GM18505 (cell line): ENCODE measurements at regions not wholly inside any gene's neighbourhood (a gene's known extent, or its start where the extent isn't known, plus 50 kb on each side); places are given as distances from the start of the nearest gene placed in this dataset.
"Not testable (repeated sequence)": the region's sequence is repeated elsewhere in the genome, so short reads cannot be mapped to it uniquely, and the experiment has no call there.

Experiments
- ATAC-seq: cut with Tn5 transposase; IDR thresholded peaks from one replicate; pipeline ENCODE4 v1.9.1; 2021; ENCODE audit not compliant: unreplicated experiment
- POLR2A ChIP-seq: IDR thresholded peaks from 4 replicates; pipeline ENCODE4 v1.6.1; 2011; ENCODE audit warnings: borderline replicate concordance; ENCODE audit not compliant: insufficient read depth, insufficient read length; ENCODE audit errors: extremely low read depth

DNA sequence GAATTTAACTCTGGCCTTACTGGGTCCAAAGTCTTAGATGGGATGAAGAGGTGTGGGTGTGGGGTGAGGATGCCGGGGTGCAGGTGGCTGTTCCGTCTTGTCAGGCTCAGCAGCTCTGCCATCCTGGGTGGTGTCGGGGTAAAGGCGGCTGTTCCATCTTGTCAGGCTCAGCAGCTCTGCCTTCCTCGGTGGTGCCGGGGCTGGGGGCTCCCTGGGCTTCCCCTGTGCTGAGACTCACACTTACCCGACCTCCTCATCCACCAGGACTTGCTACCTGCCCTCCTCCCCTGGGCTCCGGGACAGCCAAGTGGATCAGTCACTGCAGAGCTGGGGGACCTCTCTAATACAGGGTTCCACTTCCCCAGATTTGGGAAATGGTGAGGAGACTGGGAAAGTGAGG, 244.3 kb upstream of the SHH start:
- no peak for ATAC-seq
- no peak for TF ChIP-seq POLR2A

GRCh38 chr7:156055206-156055822, 243.1 kb upstream of the SHH start:
- no peak for ATAC-seq
- TF ChIP-seq POLR2A: no peak

DNA sequence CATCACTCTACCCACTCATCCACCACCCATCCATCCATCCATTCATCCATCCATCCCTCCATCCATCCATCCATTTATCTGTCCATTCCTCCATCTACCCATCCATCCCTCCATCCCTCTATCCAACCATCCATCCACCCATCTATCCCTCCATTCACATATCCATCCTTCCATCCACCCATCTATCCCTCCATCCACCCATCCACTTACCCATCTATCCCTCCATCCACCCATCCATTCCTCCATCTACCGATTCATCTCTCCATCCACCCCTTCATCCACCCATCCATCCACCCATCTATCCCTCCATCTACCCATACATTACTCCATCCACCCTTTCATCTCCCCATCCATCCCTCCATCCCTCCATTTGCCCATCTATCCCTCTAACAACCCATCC, 239.6 kb upstream of the SHH start:
- ATAC-seq: no peak
- no peak for TF ChIP-seq POLR2A

GRCh38 chr7:156050636-156051569, 238.6 kb upstream of the SHH start:
- no peak for TF ChIP-seq POLR2A
- no peak for ATAC-seq

GRCh38 chr7:156049366-156049765, 237.1 kb upstream of the SHH start:
- no peak for TF ChIP-seq POLR2A
- no peak for ATAC-seq

GRCh38 chr7:156046031-156046560, 233.8 kb upstream of the SHH start:
- ATAC-seq: no peak
- TF ChIP-seq POLR2A: no peak

DNA sequence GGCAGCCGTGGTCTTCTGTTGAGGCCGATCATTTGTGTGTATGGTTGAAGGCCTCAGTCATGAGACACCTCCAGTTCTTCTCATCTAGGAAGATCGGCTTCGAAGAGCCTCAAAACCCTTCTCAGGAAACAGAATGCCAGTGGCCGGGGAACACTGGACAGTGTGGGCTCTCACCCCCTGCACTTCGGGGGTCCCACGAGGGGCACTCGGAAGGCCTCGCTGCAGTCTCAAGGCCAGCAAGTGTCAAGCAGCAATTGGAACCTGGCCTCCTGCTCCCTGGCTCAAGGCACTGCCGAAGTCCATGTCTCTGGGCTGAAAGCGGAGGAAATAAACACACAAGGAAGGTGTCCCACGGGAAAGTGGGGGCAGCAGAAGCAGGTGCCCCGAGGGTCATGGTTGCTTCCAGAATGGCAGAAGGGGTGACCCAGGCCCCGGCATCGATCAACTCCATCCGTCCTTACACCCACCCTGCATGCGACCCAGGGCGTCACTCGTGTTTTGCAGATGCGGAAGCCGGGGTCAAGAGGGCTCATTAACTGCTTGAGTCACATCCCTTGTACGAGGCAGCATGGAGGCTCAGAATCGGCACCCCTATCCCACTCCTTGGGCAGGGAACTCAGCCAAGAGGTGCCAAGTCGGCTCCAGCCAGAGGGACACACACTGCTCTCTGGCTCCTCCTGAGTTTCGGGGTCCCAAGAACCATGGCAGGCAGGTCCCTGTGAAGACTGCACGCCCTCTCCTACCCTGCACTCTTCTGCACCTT, 231.3 kb upstream of the SHH start:
- TF ChIP-seq POLR2A: no peak
- no peak for ATAC-seq

GRCh38 chr7:156041398-156041797, 229.1 kb upstream of the SHH start:
- no peak for TF ChIP-seq POLR2A
- no peak for ATAC-seq

DNA sequence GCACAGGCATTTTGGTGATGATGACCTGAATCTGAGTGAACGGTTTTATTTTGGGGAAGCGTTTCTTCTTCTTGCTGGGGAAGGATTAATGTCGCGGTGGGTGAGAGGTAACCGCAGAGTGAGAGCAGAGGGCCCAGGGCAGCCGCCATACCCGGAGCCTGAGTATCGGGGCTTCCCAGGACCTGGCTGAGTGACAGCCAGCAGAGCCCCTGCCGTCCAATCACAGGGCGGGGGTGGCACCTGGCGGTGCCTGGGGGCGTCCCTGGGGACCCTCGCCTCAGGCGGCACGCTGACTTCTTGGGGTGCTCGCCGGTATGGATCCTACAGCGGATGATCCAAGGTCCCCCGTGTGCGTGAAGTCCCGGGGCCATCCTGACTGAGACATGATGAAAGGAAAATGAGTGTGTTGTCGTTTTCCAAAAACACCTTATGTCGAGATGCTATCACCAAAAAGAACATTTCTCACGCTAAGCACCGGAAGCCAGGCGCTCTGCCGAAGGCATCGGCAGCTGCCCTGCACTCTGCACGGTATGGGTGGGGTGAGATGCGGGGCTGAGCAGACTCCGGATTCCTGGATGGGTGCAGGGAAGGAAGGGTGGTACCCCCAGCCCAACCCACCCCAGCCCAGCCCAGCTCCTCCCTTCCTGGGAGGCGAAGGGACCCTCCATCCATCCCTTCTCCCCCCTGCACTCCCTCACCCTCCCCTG, 227.9 kb upstream of the SHH start:
- no peak for ATAC-seq
- TF ChIP-seq POLR2A: no peak

DNA sequence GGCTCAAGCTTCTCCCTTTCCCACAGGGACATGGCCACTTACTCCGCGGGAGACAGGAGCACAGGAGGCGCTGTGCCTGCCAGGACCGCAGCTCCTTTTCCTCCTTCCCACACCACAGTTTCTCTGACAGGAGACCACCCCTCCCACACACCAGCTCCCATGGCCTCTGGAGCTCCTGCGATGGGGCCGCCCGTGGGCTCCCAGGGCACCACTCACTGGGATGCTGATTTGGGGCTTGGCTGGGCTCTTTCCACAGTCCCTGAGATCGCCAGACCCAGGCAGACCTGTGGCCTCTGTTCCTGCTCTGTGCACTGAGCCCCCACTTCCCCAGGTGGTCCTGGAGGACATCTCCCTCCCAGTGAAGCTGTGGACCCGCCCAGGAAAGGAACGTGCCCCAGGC, 226.9 kb upstream of the SHH start:
- no peak for ATAC-seq
- no peak for TF ChIP-seq POLR2A

DNA sequence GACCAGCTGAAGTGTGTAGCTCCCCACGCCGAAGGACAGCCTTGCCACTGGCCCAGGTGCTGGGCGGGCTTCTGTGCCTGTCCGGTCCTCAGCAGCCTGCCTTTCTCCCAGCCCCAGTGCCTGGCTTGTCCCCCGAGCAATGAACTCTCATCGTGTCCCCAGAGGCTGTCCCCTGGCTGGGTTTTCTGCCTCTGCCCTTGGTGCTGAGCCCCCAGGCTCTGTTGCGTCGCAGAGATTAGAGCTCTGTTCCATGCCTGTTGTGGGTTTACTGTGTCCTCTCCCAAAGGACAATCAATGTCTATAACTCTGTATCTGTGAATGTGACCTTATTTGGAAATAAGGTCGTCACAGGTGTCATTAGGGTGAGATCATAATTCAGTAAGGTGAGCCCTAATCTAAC, 226.1 kb upstream of the SHH start:
- no peak for TF ChIP-seq POLR2A
- no peak for ATAC-seq

DNA sequence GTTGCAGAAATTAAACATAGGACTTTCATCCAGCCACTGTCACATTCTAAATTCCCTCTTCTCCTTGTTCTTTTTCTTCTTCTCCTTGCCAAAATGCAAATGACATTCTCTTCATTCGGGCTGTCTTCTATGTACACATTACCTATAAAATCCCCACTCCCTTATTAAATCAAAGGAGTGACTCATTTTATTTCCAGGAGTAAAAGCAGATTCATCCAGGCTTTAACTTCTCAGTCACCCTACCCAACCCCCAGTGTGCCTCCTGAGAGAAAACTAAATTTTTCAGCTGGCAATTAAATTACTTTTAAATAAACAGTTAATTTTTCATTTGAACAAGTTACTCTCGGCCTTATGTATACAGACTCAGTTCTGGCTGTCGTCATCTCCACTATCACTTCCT, 223.9 kb upstream of the SHH start:
- no peak for TF ChIP-seq POLR2A
- no peak for ATAC-seq

GRCh38 chr7:156035387-156035786, 223.1 kb upstream of the SHH start:
- ATAC-seq: not testable (repeated sequence)
